SK-N-MC (cell line): ENCODE measurements at regions not wholly inside any gene's neighbourhood (a gene's known extent, or its start where the extent isn't known, plus 50 kb on each side); places are given as distances from the start of the nearest gene placed in this dataset.

Experiments
- DNase-seq: peaks from one replicate; pipeline ENCODE4 v3.0.0-alpha.2; 2011; ENCODE audit warnings: low read depth, low spot score
- H3K27ac ChIP-seq: fragments of 200-600 bp; sonication (generic); 2 replicates; pipeline ENCODE4 v1.5.1; 2016; ENCODE audit warnings: mixed run types
- H3K36me3 ChIP-seq: fragments of 200-600 bp; sonication (generic); 2 replicates; pipeline ENCODE4 v1.6.1; 2017; ENCODE audit warnings: antibody characterized with exemption, low read length, mixed read lengths; ENCODE audit not compliant: insufficient read depth
- H3K4me3 ChIP-seq: fragments of 200-600 bp; sonication (generic); 2 replicates; pipeline ENCODE4 v1.5.1; 2016
- H3K9ac ChIP-seq: fragments of 200-600 bp; sonication (generic); 2 replicates; pipeline ENCODE4 v1.8.0; 2017; ENCODE audit warnings: mixed run types, mixed read lengths; ENCODE audit not compliant: insufficient read length
- H3K9me3 ChIP-seq: fragments of 200-600 bp; sonication (generic); 2 replicates; pipeline ENCODE4 v1.6.1; 2017; ENCODE audit warnings: low read depth, mild to moderate bottlenecking, antibody characterized with exemption, low read length, moderate library complexity, mixed read lengths
- EZH2 ChIP-seq: fragments of 200-600 bp; sonication (generic); IDR thresholded peaks from one replicate; pipeline ENCODE4 v1.6.1; 2017; ENCODE audit warnings: antibody characterized with exemption
- FOXP2 ChIP-seq: optimal IDR thresholded peaks from 2 replicates; pipeline ENCODE3; 2011; ENCODE audit warnings: mild to moderate bottlenecking, moderate library complexity; ENCODE audit not compliant: insufficient read depth; ENCODE audit errors: extremely low read length, control extremely low read depth
- POLR2AphosphoS5 ChIP-seq: IDR thresholded peaks from 2 replicates; pipeline ENCODE4 v1.6.1; 2012; ENCODE audit warnings: mild to moderate bottlenecking, low read depth, low read length, borderline replicate concordance

- Histone ChIP-seq H3K4me3 (no peak overlapping the region), H3K27ac (no peak overlapping the region), H3K36me3 (no peaks in the 10 kb centered on the region), H3K9me3 (no peaks in the 10 kb centered on the region), H3K9ac (no peak overlapping the region)
- DNase-seq = no peak
- TF ChIP-seq POLR2AphosphoS5 = no peak
- TF ChIP-seq EZH2 = no peak
These were observed 307.2 kb downstream of the MYCN start for GRCh38 chr2:16247326-16248122.

GRCh38 chr2:16246911-16247310, 306.6 kb downstream of the MYCN start:
- H3K36me3 ChIP-seq = no peaks in the 10 kb centered on the region

GRCh38 chr2:16246281-16246850, 306.0 kb downstream of the MYCN start:
- no peak overlapping the region for H3K4me3 ChIP-seq
- TF ChIP-seq POLR2AphosphoS5 (no peak), FOXP2 (no peak), EZH2 (no peak)
- no peak overlapping the region for H3K27ac ChIP-seq
- no peak for DNase-seq
- no peak overlapping the region for H3K9ac ChIP-seq
- H3K9me3 ChIP-seq = no peaks in the 10 kb centered on the region
- H3K36me3 ChIP-seq = no peaks in the 10 kb centered on the region

More at GRCh38 chr2:16246911-16247310, 306.6 kb downstream of the MYCN start:
- Histone ChIP-seq H3K4me3 (no peak overlapping the region), H3K9me3 (no peaks in the 10 kb centered on the region), H3K9ac (no peak overlapping the region), H3K27ac (no peak overlapping the region)
- DNase-seq = no peak
- TF ChIP-seq POLR2AphosphoS5 (no peak), EZH2 (no peak), FOXP2 (no peak)

DNA sequence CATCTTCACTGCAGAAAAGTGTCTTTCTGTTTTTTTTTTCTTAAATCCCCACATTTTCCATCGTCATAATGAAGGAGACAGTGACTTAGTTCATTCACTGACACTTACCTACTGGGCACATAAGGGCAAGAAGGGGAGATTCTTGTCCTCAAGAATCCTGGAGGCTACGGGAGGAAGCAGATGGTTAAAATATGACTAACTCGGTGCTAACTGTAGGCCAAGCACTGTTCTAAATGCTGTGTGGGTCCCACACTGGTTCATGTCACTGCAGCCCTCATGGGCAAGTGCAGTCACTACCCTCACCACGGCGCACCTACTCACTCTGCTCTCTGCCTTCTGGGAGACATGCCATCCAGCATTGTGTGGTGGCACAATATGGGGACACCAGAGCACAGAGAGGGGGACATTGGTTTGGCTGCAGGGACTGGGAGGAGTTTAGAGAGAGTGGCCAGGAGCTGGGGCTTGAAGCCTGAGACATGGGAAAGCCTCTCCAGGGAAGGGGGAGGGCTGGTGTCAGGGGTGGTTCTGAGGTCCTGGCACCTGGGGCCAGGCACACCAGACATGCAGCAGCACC, 305.2 kb downstream of the MYCN start:
- no peaks in the 10 kb centered on the region for H3K36me3 ChIP-seq
- TF ChIP-seq EZH2 (no peak), POLR2AphosphoS5 (no peak), FOXP2 (no peak)
- no peak for DNase-seq
- no peak overlapping the region for H3K4me3 ChIP-seq
- H3K27ac ChIP-seq = no peak overlapping the region
- no peaks in the 10 kb centered on the region for H3K9me3 ChIP-seq
- no peak overlapping the region for H3K9ac ChIP-seq

DNA sequence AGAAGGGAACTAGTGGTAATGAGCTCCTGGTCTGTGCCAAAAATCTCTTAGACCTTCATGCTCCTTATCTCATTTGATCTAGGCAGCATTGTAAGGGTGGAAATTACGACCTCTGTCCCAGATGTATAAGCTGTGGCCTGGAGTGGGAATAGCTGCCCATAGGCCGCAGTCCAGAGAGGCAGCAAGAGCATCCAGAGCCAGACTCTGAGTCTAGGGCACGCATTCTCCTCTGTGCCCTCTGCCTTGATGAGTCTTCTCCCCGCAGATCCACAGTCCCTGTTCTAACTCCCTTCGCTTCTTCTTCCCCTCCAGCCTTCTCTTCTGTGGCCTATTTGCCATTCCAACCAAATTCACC, 304.6 kb downstream of the MYCN start:
- Histone ChIP-seq H3K9me3 (no peaks in the 10 kb centered on the region), H3K4me3 (no peak overlapping the region), H3K36me3 (no peaks in the 10 kb centered on the region), H3K9ac (no peak overlapping the region), H3K27ac (no peak overlapping the region)
- TF ChIP-seq FOXP2 = no peak
- no peak for TF ChIP-seq POLR2AphosphoS5
- TF ChIP-seq EZH2 = no peak
- no peak for DNase-seq

DNA sequence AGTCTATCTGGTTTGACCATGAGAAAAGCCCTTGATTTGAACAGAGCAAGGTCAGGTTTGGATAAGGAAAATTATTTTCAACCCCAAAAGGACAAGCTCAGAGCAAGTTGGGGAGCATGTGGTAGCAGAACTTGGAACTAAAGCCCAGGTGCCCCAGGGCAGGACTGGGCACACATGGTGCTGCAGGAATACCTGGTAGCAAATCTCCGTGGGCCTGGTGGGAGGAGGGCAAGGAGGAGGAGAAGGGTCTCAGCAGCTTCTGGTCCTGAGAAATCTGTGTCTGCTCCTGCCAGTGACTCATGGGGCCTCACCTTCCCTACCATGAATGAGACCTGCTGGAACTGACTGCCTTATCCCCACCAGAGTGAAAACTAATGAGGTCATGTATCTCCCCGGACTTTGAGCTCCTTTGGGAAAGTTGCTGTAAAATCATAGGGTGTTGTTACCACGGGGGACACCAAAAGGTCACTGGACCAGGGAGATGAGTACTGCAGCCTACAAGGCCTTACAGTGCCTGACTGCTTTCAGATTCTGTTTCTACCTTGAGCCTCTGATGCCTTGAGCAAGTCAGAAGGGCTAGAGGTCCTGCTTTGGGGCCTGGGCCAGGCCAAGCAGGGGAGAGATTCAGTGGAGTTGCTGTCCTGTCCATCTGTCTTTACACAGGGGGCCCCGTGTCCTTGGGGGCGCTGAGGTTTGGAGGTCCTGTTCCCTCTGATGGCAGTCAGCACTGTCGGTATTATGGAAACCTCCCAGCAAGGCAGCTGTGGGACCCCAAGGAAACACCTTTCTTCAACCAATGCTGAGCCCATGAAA, 304.0 kb downstream of the MYCN start:
- Histone ChIP-seq H3K4me3 (no peak overlapping the region), H3K27ac (no peak overlapping the region), H3K9ac (no peak overlapping the region), H3K9me3 (no peaks in the 10 kb centered on the region), H3K36me3 (no peaks in the 10 kb centered on the region)
- DNase-seq = no peak
- no peak for TF ChIP-seq EZH2
- no peak for TF ChIP-seq FOXP2
- TF ChIP-seq POLR2AphosphoS5 = no peak

- Histone ChIP-seq H3K27ac (no peak overlapping the region), H3K4me3 (no peak overlapping the region), H3K36me3 (no peaks in the 10 kb centered on the region), H3K9me3 (no peaks in the 10 kb centered on the region), H3K9ac (no peak overlapping the region)
- TF ChIP-seq POLR2AphosphoS5 = no peak
- no peak for TF ChIP-seq EZH2
- no peak for TF ChIP-seq FOXP2
- no peak for DNase-seq
These were observed 303.2 kb downstream of the MYCN start for GRCh38 chr2:16243411-16243996.

GRCh38 chr2:16242906-16243305, 302.6 kb downstream of the MYCN start:
- DNase-seq = no peak
- H3K9me3 ChIP-seq = no peaks in the 10 kb centered on the region
- H3K36me3 ChIP-seq = no peaks in the 10 kb centered on the region
- TF ChIP-seq EZH2 = no peak
- TF ChIP-seq POLR2AphosphoS5 = no peak
- no peak for TF ChIP-seq FOXP2
- no peak overlapping the region for H3K4me3 ChIP-seq
- no peak overlapping the region for H3K27ac ChIP-seq
- no peak overlapping the region for H3K9ac ChIP-seq
